Suppressor macrophage (primary cell): ENCODE measurements at regions not wholly inside any gene's neighbourhood (a gene's known extent, or its start where the extent isn't known, plus 50 kb on each side); places are given as distances from the start of the nearest gene placed in this dataset.
"Not testable (repeated sequence)": the region's sequence is repeated elsewhere in the genome, so short reads cannot be mapped to it uniquely, and the experiment has no call there.

Experiments
- DNase-seq, 4 experiments: peaks; one replicate each; pipeline ENCODE4 v3.0.0-alpha.2; 2020 to 2022

DNA sequence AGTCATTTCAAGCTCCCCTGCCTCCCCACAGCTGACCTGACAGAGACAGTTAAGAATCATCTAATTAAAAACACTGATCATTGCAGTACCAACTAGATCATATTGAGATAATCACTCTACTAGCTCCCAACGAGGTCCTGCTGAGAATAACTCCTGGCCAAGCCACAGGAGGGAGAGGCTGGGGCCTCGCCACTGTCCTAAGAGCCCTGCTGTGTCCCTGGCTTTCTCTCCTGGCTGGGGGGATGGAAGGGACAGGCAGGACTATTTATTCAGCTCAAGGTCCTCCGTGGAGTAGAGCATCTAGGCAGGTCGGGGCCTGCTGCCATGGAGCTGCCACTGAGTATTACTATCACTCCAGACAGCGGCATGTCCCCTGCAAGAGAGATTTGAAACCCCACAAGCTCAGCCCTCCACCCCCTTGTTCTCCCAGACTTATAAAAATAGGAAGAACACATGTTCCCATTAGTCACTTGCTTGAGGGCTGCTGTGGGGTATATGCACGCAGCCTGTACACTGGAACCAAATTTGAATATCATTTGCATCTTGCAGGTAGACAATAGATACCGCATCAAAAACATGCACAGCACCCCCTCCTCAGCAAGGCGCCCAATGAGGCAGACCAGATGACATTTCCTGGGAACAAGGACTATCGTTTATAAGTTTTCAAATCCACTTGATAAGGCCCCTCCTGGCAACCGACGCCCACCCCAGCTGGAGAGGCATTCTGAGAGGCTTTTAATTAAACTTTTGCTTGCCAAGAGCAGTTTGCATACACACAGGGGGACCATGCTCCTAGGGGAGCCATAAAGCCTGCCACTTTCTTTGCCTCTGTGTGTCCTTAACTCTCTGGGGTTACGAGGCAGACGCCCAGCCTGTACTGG is 385.2 kb upstream of the ZFHX3 start:
- no peak for DNase-seq

DNA sequence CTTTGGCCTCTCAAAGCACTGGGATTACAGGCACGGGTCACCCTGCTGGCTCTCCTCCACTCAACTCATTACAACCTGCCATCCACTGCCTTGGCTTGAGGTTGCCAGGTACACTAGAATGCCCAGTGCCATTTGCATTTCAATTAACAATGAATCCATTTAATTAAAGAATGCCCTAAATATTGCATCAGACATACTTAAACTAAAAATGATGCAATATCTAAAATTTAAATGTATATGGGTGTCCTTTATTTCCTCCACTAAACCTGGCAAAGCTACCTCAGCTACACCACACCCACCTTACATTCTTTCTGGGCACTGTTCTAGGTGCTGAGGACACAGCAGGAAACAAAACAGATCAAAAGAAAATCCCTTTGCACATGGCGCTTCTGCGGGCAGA is 382.2 kb upstream of the ZFHX3 start:
- DNase-seq, result no peak

DNA sequence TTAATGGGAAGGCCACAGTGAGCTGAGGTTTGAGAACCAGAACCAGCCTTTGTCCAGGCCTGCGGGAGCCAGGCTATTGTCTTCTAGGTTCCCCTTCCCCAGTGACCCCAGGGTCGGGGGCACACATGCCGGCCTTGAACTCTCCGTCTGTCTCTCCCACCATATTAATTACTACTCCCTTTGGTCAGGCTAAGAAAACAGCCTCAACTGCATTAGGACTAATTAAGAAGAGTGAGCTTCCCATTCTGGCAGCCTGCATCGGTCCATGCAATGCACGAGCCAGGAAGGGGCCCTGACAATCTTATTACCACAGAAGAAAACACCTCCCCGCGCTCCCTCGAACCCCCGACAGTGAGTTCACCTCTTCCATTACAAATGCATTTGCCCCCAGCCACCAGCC is 380.2 kb upstream of the ZFHX3 start:
- no peak for DNase-seq

DNA sequence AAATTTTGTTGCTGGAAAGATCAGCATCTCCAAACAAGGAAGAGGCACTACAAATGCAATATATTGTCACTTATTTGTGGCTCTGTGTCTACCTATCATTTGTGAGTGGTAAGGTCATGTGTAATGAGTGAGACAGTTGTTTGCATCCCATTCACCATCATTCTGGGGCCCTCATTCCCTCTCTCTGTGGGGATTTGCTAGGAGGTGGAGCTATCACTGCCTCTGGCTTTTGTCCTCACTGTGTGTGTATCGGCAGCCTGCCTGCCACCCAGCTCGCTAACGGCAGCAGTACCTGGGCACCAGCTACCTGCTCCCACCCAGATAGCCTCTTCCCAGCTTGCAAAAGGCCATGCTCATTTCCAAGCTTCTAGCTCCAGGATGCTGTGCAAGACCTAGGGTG is 379.2 kb upstream of the ZFHX3 start:
- DNase-seq, result no peak

DNA sequence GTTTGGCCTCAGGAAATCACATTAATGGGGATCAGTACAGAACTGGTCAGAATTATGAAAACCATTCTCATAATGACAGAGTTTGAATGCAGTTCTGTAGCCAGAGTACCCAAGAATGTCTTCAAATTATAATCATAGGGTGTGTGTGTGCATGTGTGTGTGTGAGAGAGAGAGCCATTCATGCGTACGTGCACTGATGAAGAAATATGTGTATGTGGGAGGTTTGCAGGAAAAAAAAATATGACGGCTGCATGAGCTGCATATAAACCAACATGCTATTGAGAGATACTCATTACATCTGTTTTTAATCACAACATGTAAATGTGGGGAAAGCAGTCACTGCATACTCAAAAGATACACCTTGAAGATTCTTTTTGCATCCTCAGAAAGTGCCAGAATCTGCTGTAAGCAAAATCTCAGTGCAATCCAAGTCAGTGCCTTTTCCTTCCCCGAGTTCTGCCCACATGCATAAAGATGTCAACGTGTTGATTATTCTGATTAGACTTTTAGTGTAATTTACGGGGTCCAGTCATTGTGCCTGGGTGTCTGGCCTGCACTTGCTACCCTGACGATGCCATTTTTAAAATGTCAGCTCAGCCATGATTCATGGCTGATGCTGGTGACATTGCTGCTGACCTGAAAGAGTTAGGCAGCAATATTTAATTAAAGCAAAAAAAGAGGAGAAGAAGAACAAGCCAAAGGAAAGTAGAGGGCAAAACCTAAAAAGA is 378.7 kb upstream of the ZFHX3 start:
- DNase-seq, result no peak

DNA sequence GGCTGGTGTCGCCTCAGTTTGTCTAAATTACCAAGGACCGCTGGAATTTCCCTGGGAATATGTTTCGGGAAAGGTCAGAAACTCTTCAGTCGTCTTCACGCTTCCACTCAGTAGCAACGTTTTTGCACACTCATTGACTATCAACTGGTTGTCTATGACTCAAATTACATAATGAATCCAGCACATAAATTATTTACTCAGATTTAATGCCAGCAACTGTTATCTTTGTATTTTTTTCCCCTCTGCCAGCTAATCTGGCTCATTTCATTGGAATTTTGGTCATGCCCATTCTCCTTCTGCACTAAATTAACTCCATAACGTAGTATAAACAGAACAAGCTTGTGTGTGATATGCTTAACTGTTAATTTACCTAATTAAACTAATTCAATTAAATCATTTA is 372.7 kb upstream of the ZFHX3 start:
- no peak for DNase-seq

DNA sequence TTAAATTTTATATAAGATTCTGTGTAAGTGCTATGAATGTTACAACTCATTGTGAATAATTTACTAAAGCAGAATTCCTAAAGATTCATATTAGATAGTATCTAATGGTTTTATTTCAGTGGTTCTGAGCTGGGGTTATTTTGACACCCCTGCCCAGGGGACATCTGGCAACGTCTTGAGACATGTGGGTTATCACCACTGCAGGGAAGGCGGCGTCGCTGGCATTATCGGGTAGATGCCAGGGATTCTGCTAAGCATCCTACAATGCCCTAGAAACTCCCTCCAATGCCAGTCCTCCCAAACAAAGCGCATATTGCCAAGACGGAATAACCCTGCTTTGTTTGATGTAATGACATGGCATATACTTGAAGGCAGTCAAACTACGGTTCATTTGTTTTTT is 372.3 kb upstream of the ZFHX3 start:
- DNase-seq, result no peak

DNA sequence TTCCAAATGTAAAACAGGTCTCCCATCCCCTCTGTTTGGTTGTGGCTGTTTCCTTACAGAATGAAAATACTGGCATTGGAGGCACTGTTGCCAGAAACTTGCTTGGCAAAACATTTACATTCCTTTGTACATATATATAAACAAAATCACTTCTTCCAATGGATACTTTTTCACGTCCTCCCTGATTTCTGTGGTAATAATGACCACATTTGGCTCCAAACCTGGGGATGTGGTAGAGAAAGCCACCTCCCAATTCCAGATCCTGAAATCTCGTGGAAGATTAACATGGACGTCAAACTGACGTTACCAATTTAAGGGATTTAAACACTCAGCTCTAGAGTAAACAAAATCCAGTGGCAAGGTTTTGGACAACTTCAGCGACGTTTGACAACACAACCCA is 370.8 kb upstream of the ZFHX3 start:
- DNase-seq, result no peak

DNA sequence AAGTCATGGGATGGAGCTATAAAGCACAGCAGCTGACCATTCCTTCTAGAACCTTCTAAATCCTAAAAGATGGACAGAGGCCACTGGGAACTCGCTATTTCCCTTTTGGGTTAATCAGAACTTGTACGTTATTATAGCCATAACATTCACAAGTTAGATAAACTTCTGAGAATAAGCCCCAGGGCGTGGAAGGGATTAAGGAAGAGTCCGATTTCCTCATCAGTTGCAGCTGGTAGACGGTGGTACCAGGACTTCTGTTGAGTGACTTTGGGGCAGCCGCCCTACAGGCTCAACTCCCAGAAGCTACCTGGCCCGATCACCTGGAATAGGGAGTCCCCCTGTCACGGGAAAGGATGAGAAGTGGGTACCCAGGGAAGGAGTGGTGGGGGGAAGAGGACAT is 370.1 kb upstream of the ZFHX3 start:
- DNase-seq, result no peak

DNA sequence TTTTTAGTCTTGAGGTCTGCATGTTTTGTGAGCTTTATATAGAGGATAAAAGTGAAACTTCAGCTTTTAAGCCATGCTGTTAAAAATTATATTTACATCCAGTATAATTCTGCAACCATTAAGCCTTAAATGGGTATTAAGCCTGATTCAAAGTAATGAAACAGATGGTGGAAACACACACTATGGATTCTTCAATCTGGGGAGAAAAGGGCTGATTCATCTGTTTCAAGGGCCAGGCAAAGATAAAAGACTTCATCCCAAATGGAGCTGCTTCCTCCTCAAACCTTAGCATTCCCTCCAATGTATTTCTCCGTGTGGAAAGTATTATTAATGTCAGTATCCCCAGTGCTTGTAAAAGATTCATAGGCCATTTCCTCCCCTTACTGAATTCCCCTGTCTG is 367.4 kb upstream of the ZFHX3 start:
- DNase-seq, result no peak

DNA sequence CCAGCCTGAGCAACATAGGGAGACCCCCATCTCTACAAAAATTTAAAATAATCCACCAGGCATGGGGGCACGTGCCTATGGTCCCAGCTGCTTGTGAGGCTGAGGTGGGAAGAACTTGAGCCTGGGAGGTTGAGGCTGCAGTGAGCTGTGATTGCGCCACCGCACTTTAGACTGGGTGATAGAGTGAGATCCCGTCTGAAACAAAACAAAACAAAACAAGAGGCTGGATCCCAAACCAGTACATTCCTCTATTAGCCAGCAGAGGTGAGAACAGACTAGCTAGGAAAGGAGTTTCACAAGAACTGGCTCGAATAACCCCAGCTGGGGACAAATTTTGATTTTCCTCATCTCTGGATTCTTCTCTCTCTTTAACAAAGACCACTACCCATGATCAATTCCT is 366.7 kb upstream of the ZFHX3 start:
- DNase-seq, result no peak

DNA sequence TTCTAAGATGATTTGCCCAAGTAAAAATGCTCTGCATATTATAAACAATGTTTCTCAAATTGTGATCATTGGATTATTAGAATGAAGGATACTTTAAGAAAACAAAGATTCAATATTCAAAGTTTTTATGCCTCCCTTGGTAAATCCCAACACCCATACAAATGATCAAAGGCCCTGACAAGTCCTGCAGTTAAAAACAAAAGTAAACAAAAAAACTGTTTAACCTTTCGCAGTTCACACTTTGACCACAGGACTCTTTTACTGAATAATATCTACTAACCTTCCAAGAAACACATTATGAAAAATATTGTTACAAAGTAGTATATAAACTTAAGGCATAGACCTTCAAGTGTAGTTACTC is 365.9 kb upstream of the ZFHX3 start:
- DNase-seq, result no peak

DNA sequence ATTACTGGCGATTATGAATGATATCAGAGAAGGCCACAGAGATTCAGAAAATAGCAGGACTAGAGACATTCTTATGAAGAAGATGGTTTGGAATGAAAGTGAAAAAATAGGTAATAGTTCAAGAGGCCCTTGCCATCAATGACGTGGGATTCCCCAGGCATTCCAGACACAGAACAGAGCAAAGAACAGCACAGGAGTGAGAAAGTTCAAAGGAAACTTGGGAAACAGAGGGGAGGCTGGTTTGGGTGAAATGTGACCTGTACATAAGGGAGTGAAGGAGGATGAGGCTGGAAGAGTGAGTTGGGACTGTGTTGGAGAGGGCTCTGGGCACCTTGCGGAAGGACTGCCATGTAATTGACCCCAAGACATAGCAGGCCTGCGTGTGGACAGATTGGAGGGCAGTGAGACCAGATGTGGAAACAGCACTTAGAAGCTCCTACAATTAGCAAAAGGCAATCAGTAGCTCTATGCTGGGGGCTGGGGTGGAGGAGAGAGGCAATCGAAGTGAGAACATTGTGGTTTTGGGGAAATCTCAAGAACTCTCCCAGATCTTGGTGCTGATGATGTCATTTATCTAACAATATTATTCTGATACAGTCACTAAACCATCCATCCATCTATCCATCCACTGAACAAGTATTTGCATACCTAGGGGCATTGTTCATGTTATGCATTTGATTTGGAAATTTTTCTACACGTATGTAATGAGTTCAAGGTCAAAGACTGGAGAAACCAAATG is 365.3 kb upstream of the ZFHX3 start:
- DNase-seq, result no peak

DNA sequence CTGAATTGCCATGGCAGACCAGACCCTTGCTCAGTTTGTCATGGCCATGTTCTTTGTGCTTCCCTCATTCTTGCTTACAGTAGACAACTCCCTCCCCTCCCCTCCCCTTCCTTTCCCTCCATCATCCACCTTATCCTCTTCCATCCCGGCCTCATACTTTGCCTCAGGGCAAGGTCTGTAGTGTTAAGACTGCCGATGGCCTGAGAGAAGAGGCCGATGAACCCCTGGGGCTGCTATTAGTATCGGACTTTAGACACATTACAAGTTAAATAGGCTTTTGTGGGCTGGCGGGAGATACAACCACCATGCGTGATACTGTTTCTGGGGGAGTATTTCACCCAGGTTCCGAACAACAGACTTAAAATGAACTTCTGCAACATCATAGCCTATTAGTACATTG is 364.5 kb upstream of the ZFHX3 start:
- no peak for DNase-seq

DNA sequence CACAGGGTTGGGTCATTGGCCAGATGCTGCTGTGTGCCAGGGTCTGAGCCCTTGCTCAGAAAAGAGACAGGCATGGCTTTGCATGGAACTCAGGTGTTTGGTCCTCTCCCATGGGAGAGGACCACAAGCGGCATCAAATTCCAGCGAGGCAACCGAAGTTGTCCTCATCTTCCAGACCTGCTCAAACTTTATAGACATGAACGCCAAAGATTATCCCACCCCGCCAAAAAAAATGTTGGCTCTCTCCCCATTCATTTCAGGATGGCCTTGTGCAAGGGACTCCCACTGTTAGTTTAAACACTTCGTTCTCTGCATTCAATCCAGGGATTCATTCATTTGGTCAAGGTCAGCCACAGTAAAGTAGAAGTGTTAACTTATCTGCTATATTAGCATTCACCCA is 360.8 kb upstream of the ZFHX3 start:
- DNase-seq, result no peak

DNA sequence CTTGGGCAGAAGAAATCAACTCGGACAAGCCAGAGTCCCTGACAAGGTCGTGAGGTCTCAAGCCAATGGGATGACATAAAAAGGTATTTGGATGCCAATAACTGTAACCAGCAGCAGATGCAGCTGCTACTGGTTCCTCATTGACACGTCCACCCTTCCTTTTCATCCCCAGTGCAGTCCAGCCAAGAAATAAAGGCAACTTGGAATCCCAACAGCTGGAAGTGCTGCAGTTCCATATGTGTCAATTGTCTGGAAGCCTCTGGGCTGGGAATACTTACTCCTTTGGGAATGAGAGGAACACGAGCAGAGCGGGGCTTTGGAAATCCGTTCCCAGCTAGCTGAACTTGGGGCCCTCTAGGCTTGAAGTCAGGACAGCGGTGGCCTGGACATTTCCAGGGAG is 360.4 kb upstream of the ZFHX3 start:
- DNase-seq, result no peak

DNA sequence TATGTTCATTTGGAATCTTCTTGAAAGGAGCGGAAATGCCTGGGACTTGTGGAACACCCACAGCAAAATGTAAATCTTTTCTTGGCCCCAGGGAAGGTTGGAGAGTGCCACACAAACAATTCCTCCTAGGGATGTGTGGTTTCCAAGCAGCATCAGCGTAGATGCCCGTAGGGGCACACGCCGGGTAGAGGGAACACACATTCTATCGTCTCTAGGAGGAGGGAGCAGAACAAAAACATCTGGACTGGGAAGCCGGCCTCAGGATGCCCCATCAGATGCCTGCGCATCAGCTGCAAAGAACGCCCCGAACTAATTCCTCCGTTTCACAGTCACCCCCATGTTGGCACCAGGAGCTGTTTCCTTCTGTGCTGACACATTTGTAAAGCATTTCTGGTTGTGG is 357.9 kb upstream of the ZFHX3 start:
- DNase-seq, result no peak

DNA sequence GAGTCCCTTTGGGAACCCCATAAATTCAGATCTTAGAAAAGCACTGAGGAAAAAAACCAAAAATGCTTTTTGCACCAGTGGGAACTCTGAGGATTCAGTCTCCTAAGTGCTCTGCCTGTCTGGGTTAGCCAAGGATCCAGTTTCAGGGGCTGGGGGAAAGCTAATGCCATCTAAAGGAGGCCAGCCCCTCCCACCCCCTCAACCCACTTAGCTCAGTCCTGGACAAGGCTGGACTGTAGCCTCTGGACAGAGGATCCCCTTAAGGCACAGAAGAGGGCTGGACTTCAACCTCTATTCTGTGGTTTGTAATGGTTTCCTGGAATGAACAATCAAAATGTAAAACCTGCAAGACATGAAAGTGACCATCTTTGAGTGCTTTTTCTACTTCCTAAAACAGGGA is 356.1 kb upstream of the ZFHX3 start:
- DNase-seq, result no peak

DNA sequence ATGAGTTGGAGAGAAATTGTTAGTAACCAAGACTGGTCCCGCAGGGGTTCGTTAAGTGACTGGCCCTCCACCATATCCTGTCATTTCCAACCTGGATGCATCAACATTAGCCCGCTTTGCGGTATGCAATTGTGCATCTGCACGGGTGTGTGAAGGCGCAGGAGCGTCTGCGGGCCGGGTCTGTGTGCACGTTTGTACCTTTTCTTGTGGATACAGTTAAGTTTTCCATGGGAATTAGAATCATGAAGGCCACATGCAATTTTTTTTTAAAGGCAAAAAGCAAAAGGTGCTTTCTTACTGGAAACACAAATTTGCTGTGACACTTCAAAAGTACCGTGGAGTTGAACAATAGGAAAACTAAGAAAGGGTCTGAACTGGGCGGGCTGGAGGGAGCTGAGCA is 355.4 kb upstream of the ZFHX3 start:
- no peak for DNase-seq

DNA sequence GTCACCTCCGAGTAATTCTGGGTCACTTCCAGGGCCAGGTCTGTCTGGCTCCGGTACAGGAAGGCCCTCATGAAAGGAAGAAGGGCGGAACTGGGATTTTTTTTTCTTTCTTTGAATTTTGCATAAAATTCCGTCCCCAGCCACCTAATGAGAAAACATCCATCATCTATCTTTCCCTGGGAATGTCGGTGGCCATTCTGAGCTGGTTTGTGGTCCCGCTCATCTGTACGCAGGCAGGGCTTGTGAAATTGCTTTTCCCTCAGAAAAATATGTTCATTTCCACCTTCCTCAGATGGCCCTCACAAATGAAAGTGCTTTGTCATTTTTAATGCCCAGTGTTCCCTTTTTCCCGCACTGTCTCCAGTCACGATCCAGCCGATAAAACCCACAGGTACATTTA is 353.0 kb upstream of the ZFHX3 start:
- no peak for DNase-seq

DNA sequence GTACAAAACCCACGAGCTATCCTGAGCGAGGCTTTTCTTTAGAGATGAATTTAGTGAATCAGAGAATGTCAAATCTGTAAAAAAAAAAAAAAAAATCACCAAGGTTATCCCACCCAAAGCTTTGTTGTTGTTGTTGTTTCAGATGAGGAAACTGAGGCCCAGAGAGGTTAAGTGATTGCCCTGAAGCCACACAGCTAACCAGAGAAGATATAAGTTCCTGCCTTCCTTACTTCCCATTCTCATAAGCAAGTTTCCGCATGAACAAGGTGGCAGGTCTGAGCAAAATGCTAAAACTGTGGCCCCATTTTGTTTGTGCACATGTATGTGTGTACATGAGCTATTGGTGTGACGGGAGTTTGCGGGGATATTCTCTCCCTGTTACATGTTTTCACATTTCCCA is 352.1 kb upstream of the ZFHX3 start:
- no peak for DNase-seq

DNA sequence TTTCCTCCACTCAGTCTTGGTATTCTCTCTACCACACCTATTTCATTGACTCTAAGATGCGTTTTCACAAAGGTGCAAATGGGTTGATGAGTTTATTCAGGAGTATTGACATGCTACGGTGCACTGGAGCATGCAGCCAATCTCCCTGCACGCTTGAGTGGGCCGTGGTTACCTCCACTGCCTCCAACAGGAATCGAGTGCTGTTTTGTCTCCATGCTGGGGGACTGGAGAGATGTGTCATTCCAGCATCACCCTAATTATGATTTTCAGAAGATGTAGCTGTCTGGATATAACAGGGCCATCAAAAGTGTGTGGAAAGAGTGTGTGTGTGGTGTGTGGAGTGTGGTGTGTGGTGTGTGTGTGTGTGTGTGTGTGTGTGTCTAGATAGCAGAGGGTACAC is 351.6 kb upstream of the ZFHX3 start:
- no peak for DNase-seq

DNA sequence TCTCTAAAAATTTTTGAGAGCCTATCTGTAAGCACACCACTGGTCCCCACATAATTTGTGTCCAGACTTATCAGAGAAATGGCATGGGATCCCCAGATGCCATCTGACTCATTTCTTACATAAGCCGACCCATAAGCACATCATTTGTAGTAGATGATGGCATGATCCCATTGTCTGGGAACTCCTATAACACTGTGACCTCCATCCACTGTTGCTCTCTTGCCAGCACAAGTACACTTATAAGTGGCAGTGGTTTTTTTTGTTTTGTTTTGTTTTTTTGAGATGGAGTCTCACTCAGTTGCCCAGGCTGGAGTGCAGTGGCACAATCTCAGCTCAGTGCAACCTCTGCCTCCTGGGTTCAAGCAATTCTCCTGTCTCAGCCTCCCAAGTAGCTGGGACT is 350.7 kb upstream of the ZFHX3 start:
- not testable (repeated sequence) for DNase-seq

DNA sequence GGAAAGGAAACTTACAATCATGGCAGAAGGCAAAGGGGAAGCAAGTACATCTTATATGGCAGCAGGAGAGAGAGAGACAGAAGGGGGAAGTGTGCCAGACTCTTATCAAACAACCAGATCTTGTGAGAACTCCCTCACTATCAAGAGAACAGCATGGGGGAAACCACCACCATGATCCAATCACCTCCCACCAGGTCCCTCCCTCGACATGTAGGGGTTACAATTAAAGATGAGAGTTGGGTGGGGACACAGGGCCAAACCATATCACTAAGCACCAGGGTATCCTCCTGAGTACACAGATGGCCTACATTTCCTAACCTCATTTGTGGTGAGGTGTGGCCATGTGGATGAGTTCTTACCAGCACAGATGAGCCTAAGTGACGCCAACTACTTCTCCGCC is 348.6 kb upstream of the ZFHX3 start:
- DNase-seq, result no peak
